GM06990 (cell line): ENCODE measurements at regions not wholly inside any gene's neighbourhood (a gene's known extent, or its start where the extent isn't known, plus 50 kb on each side); places are given as distances from the start of the nearest gene placed in this dataset.
"Not testable (repeated sequence)": the region's sequence is repeated elsewhere in the genome, so short reads cannot be mapped to it uniquely, and the experiment has no call there.

ENCODE experiments used
- DNase-seq: peaks from one replicate; pipeline ENCODE4 v3.0.0-alpha.2; 2011; ENCODE audit not compliant: insufficient read length; ENCODE audit errors: extremely low read depth
- H3K27me3 ChIP-seq: replicated peaks from 2 replicates; pipeline ENCODE4 v1.6.0; 2011; ENCODE audit warnings: low read length; ENCODE audit not compliant: control insufficient read depth, insufficient read depth
- H3K36me3 ChIP-seq: 2 replicates; pipeline ENCODE4 v1.5.1; 2011; ENCODE audit warnings: low read length; ENCODE audit not compliant: control insufficient read depth, insufficient read depth
- H3K4me3 ChIP-seq: replicated peaks from 2 replicates; pipeline ENCODE4 v1.5.1; 2011; ENCODE audit warnings: low read depth, mild to moderate bottlenecking, control low read depth, low read length
- CTCF ChIP-seq: IDR thresholded peaks from 2 replicates; pipeline ENCODE4 v1.5.1; 2011; ENCODE audit warnings: low read length, control low read depth, mild to moderate bottlenecking, inconsistent platforms; ENCODE audit not compliant: insufficient read depth, poor library complexity, severe bottlenecking

- no peaks in the 10 kb centered on the region for H3K36me3 ChIP-seq
- peaks cover 3% of the 10 kb centered on the region for H3K27me3 ChIP-seq
- no peak for DNase-seq
- no peak overlapping the region for H3K4me3 ChIP-seq
- no peak for TF ChIP-seq CTCF
Measured at GRCh38 chr1:9442986-9443385, 96.3 kb upstream of the SLC25A33 start.

- no peak overlapping the region for H3K4me3 ChIP-seq
- TF ChIP-seq CTCF = no peak
- H3K36me3 ChIP-seq = no peaks in the 10 kb centered on the region
- no peak for DNase-seq
- H3K27me3 ChIP-seq = peaks cover 3% of the 10 kb centered on the region
Measured at GRCh38 chr1:9443913-9444445, 95.3 kb upstream of the SLC25A33 start.

GRCh38 chr1:9444532-9444931 is 94.7 kb upstream of the SLC25A33 start:
- no peak for DNase-seq
- Histone ChIP-seq H3K27me3 (peaks cover 3% of the 10 kb centered on the region), H3K36me3 (no peaks in the 10 kb centered on the region), H3K4me3 (no peak overlapping the region)
- TF ChIP-seq CTCF = no peak

- not testable (repeated sequence) for DNase-seq, H3K27me3 ChIP-seq
Measured at GRCh38 chr1:9445081-9445480, 94.2 kb upstream of the SLC25A33 start.

GRCh38 chr1:9447215-9447960 is 91.9 kb upstream of the SLC25A33 start:
- Histone ChIP-seq H3K27me3 (peaks cover 3% of the 10 kb centered on the region), H3K36me3 (no peaks in the 10 kb centered on the region), H3K4me3 (no peak overlapping the region)
- TF ChIP-seq CTCF = no peak
- no peak for DNase-seq

More at GRCh38 chr1:9445081-9445480, 94.2 kb upstream of the SLC25A33 start:
- H3K36me3 ChIP-seq, H3K4me3 ChIP-seq: not testable (repeated sequence)

GRCh38 chr1:9448132-9449109 is 90.8 kb upstream of the SLC25A33 start:
- TF ChIP-seq CTCF = no peak
- DNase-seq = no peak
- Histone ChIP-seq H3K27me3 (no peaks in the 10 kb centered on the region; the same call in none of the 2 replicates), H3K36me3 (no peaks in the 10 kb centered on the region), H3K4me3 (no peak overlapping the region)
